ENCODE measurements at regions not wholly inside any gene's neighbourhood (a gene's known extent, or its start where the extent isn't known, plus 50 kb on each side); places are given as distances from the start of the nearest gene placed in this dataset.
"Not testable (repeated sequence)": the region's sequence is repeated elsewhere in the genome, so short reads cannot be mapped to it uniquely, and the experiment has no call there.

- no peak for DNase-seq (ENCODE audit: low read depth)
Measured at GRCh38 chr14:104481323-104481722, 98.2 kb upstream of the C14orf180 start.

DNA sequence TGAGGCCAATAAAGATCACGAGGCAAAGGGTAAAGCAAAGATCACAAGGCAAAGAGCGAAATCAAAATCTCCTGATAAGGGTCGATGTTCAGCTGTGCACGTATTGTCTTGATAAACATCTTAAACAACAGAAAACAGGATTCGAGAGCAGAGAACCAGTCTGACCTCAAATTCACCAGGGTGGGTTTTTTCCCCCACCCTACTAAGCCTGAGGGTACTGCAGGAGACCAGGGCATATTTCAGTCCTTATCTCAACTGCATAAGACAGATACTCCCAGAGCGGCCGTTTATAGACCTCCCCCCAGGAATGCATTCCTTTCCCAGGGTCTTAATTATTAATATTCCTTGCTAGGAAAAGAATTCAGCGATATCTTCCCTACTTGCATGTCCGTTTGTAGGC is 97.5 kb upstream of the C14orf180 start:
- DNase-seq (ENCODE audit: low read depth): not testable (repeated sequence)

GRCh38 chr14:104486222-104486923 is 93.2 kb upstream of the C14orf180 start:
- DNase-seq (ENCODE audit: low read depth): no peak

- no peak for DNase-seq (ENCODE audit: low read depth)
Measured at GRCh38 chr14:104494483-104494882, 85.1 kb upstream of the C14orf180 start.

DNA sequence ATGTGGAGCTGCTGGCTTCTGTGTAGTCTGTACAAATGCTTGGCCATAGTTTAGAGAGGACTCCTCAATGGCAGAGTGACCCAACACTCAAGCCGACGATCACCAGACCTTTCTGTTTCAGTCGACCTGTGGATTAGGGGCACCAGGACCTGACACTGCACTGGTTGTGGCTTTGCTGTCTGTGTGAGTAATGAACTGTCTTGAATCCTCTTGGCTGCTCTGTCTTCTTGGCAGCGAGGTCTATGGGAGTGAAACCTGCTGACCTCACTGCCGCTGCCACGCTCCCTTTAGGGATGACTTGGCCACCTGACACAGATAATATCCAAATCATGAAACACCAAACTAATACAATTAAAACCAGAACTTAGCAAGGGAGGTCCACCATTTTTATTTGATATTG is 83.5 kb upstream of the C14orf180 start:
- DNase-seq (ENCODE audit: low read depth): no peak

- no peak for DNase-seq (ENCODE audit: low read depth)
Measured at GRCh38 chr14:104499784-104500760, 79.5 kb upstream of the C14orf180 start.

GRCh38 chr14:104502060-104502459 is 77.5 kb upstream of the C14orf180 start:
- DNase-seq (ENCODE audit: low read depth): no peak

- DNase-seq (ENCODE audit: low read depth): no peak
Measured at GRCh38 chr14:104503691-104504090, 75.9 kb upstream of the C14orf180 start.

DNA sequence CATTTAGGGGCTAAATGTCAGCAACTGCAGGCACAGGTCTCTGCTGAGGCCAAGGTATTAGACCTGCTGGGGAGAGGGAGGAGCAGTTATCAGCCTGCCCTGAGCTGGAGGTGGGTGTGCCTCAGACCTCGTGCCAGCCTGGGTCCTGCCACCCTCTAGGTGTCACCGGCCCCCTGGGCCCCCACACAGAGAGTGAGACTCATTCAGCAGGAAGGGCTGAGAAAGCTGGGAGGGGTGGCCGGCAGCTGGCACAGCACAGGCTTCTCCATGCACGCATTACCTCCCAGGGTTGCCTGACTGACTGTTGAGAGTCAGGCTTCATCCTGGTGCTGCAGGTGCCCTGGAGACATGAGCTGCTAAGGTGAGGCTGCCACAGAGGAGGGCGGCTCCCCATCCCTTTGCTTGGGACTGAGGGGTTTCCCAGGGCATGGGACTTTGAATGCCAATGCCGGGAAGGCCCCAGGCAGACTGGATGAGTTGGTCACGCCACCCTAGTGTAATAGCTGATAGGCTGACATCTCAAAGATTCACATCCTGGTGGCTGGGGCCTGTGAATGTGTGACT is 75.3 kb upstream of the C14orf180 start:
- DNase-seq (ENCODE audit: low read depth): no peak

DNA sequence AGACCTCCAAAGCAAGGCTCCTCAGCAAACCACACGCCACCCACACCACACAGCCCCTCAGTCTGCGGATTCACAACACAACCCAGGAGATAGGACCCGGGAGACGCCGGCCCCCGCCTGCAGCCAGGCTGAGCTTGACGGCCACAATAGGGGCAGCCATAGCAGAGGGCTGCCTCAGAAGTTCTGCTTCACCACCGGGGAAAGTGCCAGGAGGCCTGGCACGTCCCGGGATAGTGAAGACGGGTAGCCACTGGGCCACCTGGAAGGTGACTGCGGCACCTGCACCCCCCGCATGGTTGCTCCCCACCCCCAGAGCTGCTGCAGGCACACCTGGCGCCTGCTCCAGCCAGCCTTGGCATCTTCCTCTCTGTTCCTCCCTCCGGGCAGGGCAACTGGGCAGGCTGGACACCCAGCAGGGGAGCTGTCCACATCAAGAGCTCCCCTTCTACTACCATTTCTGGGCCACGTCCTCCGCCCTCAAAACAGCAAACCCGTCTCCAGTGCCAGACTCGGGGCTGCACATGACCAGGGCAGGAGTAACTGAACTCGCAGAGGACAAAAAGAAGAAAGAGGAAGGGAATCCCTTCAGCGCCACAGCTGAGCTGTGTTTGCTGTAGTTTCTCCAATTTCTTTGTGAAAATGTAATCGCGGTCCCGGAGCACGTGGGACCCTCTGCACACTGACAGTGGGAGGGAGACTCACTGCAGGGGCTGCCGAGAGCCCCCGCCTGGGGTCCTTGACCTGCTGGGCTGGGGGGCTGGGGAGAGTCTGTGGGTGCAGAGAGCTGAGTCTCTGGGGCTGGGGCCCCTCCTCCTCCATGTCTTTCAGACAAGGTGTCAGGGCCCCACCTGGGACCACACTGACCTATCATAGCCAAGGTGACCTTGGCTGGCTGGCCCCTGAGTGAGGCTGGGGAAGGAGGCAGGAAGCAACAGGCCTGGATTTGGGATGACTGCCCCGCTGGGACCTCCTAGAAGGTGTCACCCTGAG is 74.2 kb upstream of the C14orf180 start:
- no peak for DNase-seq (ENCODE audit: low read depth)

- no peak for DNase-seq (ENCODE audit: low read depth)
Measured at GRCh38 chr14:104506461-104507253, 72.9 kb upstream of the C14orf180 start.

GRCh38 chr14:104507443-104507842 is 72.1 kb upstream of the C14orf180 start:
- DNase-seq (ENCODE audit: low read depth): no peak

DNA sequence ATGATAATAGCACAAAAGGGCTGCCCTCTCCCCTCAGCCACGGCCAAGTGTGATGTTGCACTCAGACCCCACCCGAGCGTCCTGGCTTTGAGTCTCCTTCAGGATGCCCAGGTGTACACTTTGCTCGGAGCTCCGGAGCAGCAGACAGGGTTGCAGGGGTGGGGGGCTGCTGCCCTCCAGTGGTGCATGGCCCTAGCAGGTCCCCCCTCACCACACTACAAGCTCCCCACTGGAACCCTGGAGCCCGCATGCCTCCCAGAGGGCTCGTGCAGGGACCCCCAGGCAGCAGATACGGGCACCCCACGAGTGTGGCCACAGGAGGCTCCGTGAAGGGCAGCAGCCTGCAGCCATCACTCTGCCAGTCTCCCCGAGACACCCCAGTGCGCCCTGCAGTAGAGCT is 69.9 kb upstream of the C14orf180 start:
- no peak for DNase-seq (ENCODE audit: low read depth)

DNA sequence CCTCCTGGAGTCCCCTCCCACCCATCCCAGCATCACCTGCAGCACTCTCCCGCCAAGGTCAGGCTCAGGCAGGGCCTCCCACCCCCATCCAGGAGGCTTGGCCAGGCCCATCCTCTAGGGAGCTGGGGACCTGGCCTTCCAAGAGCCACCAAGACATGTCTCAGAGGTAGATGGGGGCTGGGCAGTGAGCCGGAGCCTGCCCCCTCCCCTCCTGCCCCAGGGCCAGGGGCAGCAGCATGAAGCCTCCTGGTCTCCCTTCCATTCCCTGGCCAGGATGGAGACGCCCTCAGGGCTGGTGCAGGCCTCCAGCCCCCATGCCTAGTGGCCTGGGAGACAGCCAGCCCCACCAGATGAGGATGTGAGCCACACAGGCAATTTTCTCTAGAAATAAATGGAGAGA is 69.3 kb upstream of the C14orf180 start:
- DNase-seq (ENCODE audit: low read depth): no peak

DNA sequence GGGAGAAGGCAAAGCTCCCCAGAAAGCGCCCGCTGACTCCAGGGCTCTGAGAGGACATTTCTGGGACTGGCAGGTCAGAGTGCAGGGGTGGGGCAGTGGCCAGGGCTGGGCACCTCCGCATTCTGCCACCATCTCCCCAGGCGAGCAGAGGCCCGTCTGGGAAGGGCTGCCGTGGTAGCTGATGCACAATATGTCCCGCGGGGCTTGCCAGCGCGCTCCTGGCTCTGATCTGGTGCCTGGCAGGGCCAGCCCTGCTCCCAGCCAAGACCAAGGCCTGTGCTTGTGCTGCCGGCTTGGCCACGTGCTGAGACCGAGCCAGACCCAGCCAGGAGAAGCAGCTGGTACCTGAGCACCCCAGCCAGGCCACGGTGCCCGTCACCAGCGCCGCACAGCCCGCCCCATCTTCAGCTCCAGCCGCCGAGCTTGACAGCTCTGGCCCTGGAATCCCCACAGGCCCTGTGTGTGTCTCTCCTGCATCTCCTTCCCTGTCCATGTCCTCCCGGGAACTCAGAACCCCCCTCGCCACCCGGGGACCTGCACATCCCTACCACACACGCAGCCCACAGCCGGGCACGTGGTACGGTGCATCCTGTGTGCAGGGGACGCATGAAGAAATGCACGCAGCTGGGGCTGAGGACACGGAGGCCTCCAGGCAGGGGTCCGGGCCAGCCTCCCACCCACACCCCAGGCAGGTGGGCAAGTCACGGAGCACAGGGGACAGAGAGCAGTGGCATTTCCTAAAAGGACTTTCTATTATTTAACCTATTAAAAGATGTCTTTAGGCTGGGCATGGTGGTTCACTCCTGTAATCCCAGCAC is 68.6 kb upstream of the C14orf180 start:
- DNase-seq (ENCODE audit: low read depth): no peak

DNA sequence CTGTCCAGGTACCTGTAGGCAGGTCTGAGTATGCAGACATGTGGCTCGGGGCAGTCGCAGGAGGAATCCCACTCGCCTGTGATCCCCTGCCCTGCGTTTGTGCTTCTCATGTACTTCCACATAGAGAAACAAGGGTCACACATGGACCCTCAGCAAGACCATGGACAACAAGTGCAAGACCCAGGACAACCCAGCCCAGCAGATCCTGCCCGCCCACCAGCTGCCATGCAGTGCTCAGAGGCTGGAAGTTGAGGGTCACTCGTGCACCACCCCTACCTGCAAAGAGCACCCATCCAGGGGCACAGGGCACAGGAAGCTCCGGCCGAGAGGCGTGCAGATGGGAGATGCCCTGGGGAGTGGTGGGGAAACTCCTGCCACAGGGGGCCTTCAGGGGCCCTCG is 67.5 kb upstream of the C14orf180 start:
- no peak for DNase-seq (ENCODE audit: low read depth)

- no peak for DNase-seq (ENCODE audit: low read depth)
Measured at GRCh38 chr14:104512771-104513640, 66.6 kb upstream of the C14orf180 start.

DNA sequence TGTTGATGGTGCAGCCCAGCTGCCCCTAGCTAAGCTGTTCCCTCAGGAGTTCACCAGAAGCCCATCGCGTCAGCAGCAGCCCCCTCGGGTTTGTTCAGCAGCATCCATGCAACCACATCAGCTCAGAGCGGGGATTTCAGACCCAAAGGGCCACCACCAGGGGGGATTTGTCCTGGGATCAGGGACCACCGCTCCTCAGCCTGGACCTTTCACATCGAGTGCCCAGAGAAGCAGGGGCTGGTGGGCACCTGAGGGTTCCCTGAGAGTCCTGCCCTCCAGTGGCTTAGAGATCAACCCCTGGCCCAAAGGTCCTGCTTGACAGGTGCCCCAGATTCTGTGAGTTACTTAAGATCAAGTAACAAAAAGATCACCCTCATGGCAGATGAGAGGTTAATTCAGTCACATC is 65.9 kb upstream of the C14orf180 start:
- no peak for DNase-seq (ENCODE audit: low read depth)

Data from stimulated activated CD4-positive, alpha-beta T cell treated with anti-CD3 and anti-CD28 coated beads, Interleukin-2, amount 100 ng/mL, for 4 hours (primary cell).